Heart left ventricle (tissue), 13 donors: ENCODE measurements at regions not wholly inside any gene's neighbourhood (a gene's known extent, or its start where the extent isn't known, plus 50 kb on each side); places are given as distances from the start of the nearest gene placed in this dataset.

Experiments
- CTCF ChIP-seq, 12 donors: fragments of 200-600 bp; sonication (generic) in 4 of 12; IDR thresholded peaks; one replicate each; pipeline versions ENCODE4 v1.5.0 to v1.8.0; 2018 to 2022; ENCODE audit warnings: antibody characterized with exemption in 12 of 12, mild to moderate bottlenecking in 5 of 12
- POLR2A ChIP-seq, 2 donors: fragments of 450-650 bp; IDR thresholded peaks; one replicate each; pipeline ENCODE4 v1.6.1; 2017; ENCODE audit warnings: antibody characterized with exemption in 2 of 2, mild to moderate bottlenecking in 2 of 2, moderate library complexity in 2 of 2
- donor health status: ischemic (EF 13 %, LVEDD 7.1; RV severe dilation, severe dysfunction).
- donor health status: DM: no; HTN: yes; CAD: no.
- donor health status: DM: no; HTN: no; CAD: no.
- donor health status: ischemic (EF 25% LVEDD 6.9; RV normal size, moderate dysfunction).
- donor health status: ischemic (EF 25% LVEDD 5.7; RV mildly dilated, moderate dysfunction).
- donor health status: ischemic (EF 35%, LVEDD 5.7; RV mildly dilated, moderate dysfunction).
- donor health status: nonischemic (EF 11% LVEDD 7.7; RV severe dilation, severe dysfunction).
- donor health status: DM: yes; HTN: yes; CAD: no.
- donor health status: PGD.
- donor health status: ischemic (EF 29% LVEDD 5.4; RV normal size, mild dysfunction).
- donor health status: nonischemic (EF 23%, LVEDD 6.1; RV moderate dilation, normal function).

- no peak for TF ChIP-seq CTCF (IDR thresholded peaks at IDR 0.05)
- no peak for TF ChIP-seq POLR2A (IDR thresholded peaks at IDR 0.05)
These were observed 258.6 kb upstream of the KCNG1 start for GRCh38 chr20:51281521-51281920.
